HCEC 1CT (cell line): ENCODE measurements at regions not wholly inside any gene's neighbourhood (a gene's known extent, or its start where the extent isn't known, plus 50 kb on each side); places are given as distances from the start of the nearest gene placed in this dataset.
"Not testable (repeated sequence)": the region's sequence is repeated elsewhere in the genome, so short reads cannot be mapped to it uniquely, and the experiment has no call there.

Source experiments
- DNase-seq: peaks from one replicate; pipeline ENCODE4 v3.0.0-alpha.2; 2017

DNA sequence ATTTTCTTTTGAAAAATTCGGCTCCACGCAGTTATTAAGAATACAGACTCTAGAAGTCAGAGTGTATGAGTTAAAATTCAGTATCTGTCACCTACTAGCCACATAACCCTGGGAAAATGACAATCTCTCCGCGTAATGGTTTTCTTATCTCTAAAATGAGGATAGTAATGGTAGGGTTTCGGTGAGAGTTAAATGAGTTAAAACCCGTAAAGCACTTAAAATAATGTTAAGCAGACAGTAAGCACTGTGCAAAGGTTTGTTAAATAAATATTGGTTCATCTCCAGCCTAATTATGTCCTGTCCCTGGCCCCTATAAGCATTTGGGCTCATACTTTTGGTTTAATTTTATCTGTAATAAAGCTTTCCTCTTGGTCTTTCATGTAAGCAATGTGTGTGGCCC lies 350.8 kb upstream of the GRIA3 start:
- DNase-seq, result no peak

DNA sequence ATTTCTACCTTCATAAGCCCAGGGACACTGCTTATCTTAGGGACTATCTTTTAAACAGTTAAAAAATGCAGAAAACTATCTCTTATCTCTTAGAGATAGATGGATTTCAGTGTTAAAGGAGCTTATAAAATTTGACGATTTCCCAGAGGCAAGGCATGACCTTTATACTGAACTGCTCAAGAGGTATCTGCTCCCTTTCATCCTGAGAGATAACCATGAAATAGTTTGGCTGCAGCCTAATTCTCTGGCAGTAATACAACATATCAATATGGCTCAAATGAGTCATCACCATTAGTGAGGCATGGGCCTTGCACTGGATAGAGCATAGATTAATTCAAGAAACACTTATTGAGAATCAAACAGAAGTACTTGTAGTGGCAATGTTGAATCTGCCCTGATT lies 348.2 kb upstream of the GRIA3 start:
- DNase-seq, result no peak

DNA sequence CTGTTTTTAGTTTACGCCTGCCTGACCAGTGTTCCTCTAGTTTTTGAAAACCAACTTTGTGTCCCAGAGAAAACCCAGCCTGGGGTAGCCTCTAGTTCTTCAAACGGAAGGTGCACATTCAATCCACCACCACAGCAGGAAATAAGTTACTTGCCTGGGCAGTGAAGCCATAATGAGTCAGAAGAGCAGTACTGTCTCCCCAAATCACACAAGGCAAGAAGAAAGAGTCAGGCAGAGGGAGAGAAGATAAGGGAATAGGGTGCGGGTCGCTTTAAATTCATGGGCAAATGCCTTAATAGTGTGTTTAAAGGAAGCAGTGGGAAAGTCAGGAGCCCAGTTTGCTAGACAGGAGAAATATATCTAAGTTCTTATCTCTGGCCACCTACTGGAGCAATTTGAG lies 333.8 kb upstream of the GRIA3 start:
- no peak for DNase-seq

DNA sequence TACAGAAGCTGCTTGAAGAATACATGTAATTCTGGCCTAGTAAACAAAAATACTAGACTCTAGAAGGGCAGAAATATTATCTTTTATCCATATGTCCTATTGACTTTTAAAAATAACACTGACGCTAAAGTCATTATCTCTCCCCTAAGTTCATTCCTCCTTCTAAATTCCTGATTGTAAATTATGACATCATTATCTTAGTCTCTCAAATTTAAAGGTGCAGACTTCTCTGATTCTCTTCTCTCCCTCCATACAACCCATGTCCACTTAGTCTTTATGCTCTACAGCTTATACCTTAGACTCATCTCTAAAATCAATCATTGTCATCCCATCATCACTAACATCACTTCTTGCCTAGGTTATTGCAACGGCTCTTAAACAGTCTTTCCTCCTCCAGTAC lies 327.9 kb upstream of the GRIA3 start:
- DNase-seq, result no peak

DNA sequence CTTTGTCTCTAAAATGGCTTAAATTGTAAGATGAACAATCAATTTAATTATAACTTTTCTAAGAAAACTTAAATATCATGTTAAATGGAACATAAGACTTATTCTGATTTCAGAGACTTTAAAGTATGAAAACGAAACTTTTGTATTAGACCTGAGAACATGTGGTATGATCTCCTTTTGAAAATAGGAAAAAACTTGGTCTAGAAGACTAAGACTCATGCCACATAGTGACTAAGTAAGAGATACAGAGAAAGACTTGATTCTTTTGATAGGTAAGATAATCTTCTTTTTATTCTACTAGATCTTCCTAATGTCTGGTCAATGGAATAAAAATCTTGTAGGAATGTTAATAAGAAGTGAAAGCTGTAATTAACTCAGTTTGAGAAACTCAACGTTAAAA lies 326.3 kb upstream of the GRIA3 start:
- DNase-seq, result no peak

DNA sequence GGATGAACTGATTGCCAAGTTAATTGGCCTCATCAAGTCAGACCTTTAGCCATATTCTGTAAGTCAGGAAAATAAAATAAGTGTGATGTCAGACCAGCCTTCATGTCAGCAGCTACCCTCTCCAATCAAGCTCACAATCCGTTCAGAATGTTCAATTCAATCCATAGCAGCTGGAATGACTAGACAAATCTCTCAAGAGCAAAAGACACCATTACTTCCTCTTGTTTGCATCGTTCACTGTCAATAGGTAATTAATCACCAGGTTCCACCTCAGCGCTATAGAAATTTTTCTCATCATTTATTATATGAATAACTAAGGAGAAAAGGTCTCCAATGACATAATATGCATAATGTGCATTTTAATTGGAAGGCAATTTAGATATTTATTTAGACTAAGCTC lies 321.0 kb upstream of the GRIA3 start:
- no peak for DNase-seq

DNA sequence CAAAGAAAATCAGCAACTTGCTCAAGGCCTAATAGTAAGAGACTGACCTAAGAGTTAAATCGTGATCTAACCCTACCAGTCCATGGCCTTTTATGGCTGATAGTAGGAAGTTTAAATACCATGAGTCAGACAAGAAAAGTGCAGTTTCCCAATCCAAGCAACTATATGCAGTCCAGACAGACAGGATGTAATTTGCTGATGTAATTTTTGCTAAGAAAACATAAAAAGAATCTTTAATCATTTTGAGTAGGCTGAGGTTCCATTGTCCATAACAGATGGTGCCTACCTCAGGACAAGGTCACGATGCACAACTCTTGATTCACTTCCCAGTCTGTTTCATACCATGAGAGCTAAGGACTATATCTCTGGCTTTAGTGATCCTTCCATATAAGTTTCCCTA lies 317.5 kb upstream of the GRIA3 start:
- no peak for DNase-seq

DNA sequence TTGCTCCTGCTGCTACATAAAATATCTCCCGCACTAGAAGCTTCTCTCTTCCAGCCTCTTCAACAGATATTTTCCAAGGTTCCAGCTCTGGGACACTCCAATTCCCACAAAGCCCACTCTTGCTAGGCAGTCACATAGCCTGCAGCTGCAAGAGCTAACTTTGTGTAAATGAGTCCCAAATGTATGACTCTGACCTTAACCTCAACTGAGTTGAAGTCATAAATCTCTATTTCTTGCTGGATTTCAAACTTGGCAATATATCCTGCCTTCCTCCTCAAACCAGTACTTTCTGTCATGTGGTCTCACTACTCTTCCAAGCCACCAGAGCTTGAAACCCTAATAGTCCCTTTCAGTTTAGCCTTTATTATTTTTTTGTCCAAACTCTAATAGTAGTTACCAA lies 315.4 kb upstream of the GRIA3 start:
- no peak for DNase-seq

DNA sequence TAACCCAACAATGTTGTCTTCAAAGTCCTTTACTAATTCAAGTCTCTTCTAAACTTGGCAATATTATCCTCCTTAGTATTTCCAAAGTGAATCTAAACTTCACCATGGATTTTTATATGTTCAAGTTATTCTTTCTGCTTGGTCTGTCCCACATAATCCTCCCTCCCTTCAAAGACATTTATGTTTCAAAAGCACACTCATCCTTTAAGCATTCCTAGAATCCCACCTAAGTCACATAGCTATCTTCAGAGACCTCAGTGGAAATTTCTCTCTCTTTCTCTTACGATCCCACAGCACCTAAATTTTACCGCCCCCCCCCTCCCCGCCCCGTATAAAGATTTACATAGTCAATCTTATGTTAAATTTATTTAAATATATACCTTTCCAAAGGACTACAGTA lies 314.9 kb upstream of the GRIA3 start:
- DNase-seq, result no peak

DNA sequence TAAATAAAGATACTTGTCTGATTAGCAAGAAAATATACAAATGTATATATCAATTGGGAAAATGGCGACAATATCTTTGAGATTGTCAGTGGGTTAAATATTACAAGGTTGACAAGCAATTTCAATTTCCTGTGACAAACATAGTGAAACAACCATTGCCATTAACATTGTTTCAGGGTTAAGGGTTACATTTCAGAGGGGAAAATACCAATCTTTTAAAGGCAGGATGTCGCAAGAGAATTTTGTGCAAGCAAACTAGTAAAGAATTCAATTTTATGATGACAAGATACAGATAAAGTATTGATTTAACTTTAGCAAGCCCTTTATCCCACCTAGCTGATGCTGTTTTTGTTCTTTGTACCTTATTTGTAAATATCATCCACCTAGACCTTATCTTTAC lies 305.8 kb upstream of the GRIA3 start:
- no peak for DNase-seq

DNA sequence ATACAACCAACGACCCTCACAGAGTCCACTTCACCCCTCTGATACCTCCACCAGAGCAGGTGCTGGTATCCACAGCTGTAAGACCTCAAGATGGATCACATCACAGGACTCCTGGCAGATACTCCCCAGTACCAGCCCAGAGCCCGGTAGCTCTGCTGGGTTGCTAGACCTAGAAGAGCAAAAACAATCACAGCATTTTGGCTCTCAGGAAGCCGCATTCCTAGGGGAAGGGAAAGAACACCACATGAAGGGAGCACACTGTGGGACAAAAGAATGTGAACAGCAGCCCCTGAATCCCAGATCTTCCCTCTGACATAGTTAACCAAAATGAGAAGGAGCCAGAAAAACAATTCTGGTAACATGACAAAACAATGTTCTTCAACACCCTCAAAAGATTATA lies 303.1 kb upstream of the GRIA3 start:
- DNase-seq, result no peak

DNA sequence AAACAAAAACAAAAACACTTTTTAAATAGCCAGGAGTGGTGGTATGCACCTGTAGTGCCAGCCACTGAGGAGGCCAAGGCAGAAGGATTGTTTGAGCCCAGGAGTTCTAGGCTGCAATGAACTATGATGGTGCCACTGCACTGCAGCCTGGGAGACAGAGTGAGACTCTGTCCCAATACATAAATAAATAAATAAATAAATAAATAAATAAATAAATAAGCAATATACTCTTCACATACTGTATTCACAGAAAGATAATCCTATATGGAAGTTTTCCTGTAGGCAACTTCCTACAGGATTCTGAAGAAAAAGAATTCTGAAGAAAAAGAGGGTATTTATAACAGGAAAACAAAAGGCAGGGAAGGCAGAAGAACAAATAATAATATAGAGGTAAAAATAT lies 293.3 kb upstream of the GRIA3 start:
- DNase-seq, result no peak

DNA sequence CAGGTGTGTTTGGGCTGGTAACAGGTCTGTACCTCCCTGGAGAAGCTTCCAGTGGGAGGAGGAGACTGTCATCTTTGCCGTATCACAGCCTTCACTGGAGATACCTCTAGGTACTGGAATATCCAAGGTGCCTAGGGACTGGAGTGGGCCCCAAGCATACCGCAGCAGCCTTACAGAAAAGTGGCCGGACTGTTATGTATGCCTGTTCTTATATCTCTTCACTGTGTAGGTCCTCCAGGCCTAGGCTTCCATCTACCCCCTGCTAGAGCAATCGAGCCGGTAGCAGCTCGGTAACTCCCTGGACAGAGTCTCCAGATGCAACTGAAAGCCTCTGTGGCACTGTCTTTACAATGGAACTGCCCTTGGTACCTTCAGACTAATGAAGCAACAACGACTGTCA lies 277.4 kb upstream of the GRIA3 start:
- DNase-seq, result no peak

DNA sequence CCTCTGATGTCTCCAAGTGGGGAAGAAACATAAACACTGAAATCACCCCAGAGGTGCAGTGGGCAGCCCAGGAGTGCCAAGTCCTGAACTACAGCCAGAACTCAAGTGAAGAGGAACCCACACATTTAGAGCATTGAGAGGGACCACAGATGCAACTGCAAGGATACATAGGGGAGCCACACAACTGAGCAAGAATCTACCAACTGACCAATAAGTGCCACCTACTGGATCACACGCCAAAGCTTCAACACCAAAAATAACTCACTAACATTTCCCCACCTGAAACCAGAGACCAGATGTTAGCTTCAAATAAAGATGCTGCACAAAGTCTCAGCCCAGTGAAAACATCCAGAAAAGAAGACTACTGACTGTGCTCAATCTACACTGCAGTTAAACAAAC lies 276.7 kb upstream of the GRIA3 start:
- DNase-seq, result no peak

DNA sequence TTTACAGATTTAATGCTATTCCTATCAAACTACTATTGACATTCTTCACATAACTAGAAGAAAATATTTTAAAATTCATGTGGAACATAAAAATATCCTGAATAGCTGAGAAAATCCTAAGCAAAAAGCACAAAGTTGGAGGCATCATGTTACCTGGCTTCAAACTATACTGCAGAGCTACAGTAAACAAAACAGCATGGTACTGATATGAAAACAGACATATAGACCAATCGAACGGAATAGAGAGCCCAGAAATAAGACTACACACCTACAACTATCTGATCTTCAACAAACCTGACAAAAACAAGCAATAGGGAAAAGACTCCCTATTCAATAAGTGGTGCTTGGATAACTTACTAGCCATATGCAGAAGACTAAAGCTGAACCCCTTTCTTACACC lies 273.4 kb upstream of the GRIA3 start:
- DNase-seq, result no peak

DNA sequence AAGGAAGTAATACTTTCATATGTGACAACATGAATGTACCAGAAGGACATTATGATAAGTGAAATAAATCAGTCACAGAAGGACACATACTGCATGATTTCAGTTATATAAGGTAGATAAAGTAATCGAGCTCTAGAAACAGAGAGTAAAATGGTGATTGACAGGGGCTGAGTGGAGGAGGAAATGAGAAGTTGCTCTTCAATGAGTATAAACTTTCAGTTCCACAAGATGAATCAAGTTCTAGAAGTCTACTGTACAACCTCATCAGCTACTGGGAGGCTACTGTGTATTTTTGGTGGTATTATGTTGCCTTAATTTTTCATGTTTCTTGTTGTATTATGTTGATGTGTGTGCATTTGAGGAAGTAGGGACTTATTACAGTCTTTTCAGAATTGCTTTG lies 270.9 kb upstream of the GRIA3 start:
- DNase-seq, result no peak

DNA sequence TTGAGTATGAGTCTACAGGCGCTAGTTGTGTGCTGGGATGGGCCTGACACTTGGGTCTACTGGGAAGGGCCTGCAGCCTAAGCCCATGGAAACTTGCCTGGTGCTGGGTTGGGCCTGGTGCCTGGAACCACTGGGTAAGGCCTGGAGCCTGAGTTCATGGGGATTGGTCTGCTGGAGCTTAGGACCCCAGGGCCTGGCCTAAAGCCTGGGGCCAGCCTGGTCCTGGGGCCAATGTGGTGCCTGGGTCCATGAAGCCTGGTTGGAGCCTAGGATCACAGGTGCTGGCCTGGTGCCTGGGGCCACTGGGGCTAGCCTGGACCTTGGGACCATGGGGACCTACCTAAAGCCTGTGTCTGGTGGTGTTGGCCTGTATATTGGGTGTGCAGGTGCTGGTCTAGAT lies 270.3 kb upstream of the GRIA3 start:
- DNase-seq, result no peak

DNA sequence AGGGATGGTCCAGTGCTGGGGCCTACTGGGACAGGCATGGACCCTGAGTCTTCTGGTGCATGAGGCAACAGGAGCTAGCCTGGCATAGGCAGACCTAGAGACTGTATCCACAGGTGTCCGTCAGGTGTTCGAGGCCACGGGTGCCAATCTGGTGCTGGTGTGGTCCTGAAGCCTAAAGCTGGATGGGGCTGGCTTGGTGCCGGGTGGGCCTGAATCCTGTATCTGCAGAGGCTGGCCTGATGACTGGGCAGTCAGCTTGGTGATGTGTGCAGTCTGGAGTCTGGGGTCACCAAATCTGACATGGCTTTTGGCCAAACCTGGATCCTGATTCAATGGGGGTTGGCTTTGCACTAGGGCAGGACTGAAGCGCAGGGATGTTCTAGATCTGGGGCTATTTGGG lies 269.8 kb upstream of the GRIA3 start:
- no peak for DNase-seq

DNA sequence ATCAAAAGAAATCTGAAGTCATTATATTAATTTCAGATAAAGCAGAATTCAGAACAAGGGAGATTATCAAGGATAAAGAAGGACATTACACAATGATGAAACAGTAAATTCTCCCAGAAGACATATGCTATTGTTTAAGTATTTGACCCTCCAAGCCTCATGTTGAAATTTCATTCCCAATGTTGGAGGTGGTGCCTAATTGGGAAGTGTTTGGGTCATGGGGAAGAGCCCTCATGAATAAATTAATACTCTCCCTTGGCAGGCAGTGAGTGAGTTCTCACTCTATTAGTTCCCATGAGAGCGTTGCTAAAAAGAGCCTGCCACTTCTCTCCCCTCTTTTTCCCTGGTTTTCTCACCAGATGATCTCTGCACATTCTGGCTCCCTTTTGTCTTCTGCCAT lies 249.9 kb upstream of the GRIA3 start:
- DNase-seq, result no peak

DNA sequence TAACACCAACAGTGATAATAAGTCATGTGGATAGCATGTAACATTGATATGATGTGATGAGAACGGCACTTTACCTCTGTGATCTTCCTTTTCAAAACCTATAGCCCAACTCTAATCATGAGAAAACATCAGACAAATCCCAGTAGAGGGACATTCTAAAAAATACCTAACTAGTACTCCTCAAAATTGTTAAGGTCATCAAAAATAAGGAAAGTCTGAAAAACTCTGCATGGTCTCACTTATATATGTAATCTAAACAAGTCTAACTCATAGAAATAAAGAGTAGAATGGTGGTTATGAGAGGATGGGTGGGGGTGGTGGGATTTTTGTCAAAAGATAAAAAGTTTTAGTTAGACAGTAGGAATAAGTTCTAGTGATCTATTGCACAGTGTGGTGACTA lies 243.9 kb upstream of the GRIA3 start:
- DNase-seq, result no peak

DNA sequence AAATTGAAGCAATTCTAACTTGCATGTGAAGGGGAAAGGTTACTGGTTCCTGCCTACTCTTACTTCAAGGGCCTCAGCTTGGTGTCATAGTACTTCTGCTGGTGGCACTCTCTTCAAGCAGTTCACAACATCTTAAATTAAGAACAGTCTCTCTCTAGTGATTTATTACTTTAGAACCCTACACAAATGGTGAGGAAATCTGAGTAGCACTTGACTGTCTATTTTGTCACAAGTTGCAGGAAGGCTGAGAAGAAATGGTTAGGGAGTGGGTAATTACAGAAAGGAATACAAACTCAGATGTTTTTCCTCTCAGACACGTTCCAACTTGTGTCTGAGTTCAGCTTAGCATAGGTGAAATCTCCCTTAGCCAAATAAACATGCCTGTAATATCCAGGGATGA lies 242.3 kb upstream of the GRIA3 start:
- no peak for DNase-seq

DNA sequence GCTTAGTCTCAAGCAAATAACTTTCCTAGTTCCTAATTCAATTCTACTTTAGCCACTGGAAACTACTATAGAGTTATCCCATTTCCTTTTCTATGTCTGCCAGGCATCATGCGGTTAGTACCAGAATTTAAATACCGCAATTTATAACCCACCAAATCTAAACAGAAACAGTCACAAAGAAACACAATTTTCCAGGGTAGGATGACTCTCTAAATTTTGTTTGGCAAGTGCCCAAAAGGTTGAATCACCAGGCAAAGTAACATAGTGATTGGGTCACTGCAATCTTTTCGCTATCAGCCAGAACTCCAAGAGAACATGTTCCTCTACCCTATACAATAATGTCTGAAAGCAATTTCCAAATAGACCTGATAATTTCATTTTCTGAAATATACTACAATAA lies 240.2 kb upstream of the GRIA3 start:
- DNase-seq, result no peak

DNA sequence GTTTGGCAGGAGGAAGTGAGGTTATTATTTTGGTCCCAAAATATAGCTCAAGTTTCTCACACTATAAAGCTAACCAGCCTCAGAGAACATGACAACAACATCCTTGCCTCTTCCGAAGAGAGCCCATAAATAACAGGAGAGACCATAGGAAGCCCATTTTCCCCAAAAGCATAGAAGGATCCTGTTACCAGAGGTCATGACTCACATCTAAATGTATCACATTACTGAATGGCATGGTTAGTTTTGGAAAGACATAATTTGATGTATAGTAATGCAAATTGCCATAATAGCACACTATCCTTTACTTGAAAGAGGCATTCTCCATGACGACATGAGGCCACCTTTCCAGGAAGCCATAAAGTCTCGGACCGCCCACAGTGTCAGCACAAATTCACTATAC lies 238.8 kb upstream of the GRIA3 start:
- no peak for DNase-seq

DNA sequence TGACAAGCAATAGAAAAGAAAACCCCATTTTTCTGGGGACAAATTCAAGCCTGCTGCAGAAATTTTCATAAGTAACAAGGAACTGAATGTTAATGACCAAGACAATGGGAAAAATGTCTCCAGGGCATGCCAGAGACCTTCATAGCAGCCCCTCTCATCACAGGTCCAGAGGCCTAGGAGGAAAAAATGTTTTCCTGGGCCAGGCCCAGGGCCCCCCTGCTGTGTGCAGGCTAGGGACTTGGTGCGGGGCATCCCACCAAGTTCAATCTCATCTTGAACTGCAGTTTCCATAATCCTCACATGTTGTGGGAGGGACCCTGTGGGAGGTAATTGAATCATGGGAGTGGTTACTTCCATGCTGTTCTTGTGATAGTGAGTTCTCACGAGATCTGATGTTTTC lies 211.5 kb upstream of the GRIA3 start:
- no peak for DNase-seq

DNA sequence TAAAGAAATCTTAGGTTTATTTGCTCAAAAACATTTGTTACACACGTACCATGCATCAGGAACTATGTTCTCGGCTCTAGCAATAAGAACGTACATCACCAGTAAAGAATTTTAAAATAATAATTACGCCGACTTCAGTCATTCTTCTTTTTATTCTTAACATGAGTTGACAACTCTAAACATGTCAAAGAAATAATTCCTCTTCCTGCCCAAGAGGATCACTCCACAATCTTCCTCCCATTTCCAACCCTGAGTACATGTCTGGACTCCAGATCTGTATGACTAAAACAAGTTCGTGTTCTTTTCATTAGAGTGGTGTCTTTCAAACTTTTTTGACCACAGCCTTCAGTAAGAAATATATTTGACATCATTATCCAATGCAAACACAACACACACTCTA lies 201.6 kb upstream of the GRIA3 start:
- DNase-seq, result no peak

DNA sequence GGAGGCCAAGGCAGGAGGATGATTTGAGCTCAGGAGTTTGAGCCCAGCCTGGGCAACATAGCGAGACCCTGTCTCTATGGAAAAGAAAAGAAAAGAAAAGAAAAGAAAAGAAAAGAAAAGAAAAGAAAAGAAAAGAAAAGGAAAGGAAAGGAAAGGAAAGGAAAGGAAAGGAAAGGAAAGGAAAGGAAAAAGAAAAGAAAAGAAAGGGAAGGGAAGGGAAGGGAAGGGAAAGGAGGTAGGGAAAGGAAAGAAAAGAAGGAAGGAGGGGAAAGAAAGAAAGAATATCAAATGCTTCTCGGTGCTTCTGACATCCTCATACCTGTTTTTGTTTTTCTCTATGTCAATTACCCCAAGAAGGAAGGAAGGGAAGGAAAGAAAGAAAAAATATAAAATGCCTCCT lies 181.2 kb upstream of the GRIA3 start:
- DNase-seq, result not testable (repeated sequence)

DNA sequence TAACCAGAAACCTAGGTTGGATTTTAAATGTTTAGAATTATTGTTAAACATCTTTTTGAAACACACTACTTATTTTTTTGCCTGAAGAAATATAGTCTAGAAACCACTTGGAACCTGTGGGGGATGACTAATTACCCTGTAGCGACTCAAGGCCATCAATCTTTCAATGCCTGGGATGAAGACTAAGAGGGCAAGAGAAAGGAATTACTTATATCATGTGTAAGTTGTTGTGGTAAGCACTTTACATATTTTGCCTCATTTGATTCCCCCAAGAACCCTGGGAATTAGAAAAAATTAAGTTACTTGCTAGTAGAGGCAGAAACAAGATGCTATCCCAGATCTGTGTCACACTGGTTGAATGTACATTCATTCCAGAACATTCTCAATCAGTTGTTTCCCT lies 170.9 kb upstream of the GRIA3 start:
- DNase-seq, result no peak
